Karpas-422 (cell line): ENCODE measurements at regions not wholly inside any gene's neighbourhood (a gene's known extent, or its start where the extent isn't known, plus 50 kb on each side); places are given as distances from the start of the nearest gene placed in this dataset.
"Not testable (repeated sequence)": the region's sequence is repeated elsewhere in the genome, so short reads cannot be mapped to it uniquely, and the experiment has no call there.

ENCODE experiments used
- DNase-seq: peaks from one replicate; pipeline ENCODE4 v3.0.0-alpha.2; 2015
- H2AFZ ChIP-seq: fragments of 200-600 bp; sonication (generic); 2 replicates; pipeline ENCODE4 v1.6.1; 2014; ENCODE audit warnings: antibody characterized with exemption, low read length, mixed read lengths
- H3K27ac ChIP-seq: fragments of 200-600 bp; sonication (generic); 2 replicates; pipeline ENCODE4 v1.5.1; 2014; ENCODE audit warnings: mild to moderate bottlenecking, low read length, moderate library complexity
- H3K27me3 ChIP-seq: fragments of 200-600 bp; sonication (generic); 2 replicates; pipeline ENCODE4 v1.6.1; 2014; ENCODE audit warnings: low read length, mixed read lengths
- H3K36me3 ChIP-seq: fragments of 200-600 bp; sonication (generic); 2 replicates; pipeline ENCODE4 v1.6.1; 2014; ENCODE audit warnings: low read length, mixed read lengths; ENCODE audit not compliant: insufficient read depth
- H3K4me1 ChIP-seq: fragments of 200-600 bp; sonication (generic); 2 replicates; pipeline ENCODE4 v1.6.1; 2014; ENCODE audit warnings: mild to moderate bottlenecking, low read length, mixed read lengths
- H3K4me2 ChIP-seq: fragments of 200-600 bp; sonication (generic); 2 replicates; pipeline ENCODE4 v1.6.1; 2014; ENCODE audit warnings: low read length, low read depth, mild to moderate bottlenecking; ENCODE audit not compliant: poor library complexity, severe bottlenecking
- H3K4me3 ChIP-seq: fragments of 200-600 bp; sonication (generic); 2 replicates; pipeline ENCODE4 v1.5.1; 2014; ENCODE audit warnings: mild to moderate bottlenecking, antibody characterized with exemption, low read length, mixed read lengths
- H3K79me2 ChIP-seq: fragments of 200-600 bp; sonication (generic); 2 replicates; pipeline ENCODE4 v1.6.1; 2014; ENCODE audit warnings: mild to moderate bottlenecking, low read length, mixed read lengths
- H3K9ac ChIP-seq: fragments of 200-600 bp; sonication (generic); 2 replicates; pipeline ENCODE4 v1.6.0; 2014; ENCODE audit warnings: low read length
- H3K9me2 ChIP-seq: fragments of 200-600 bp; sonication (generic), shearing (Covaris generic); replicated peaks from 2 replicates; pipeline ENCODE4 v1.6.0; 2014; ENCODE audit warnings: mild to moderate bottlenecking, low read length, moderate library complexity; ENCODE audit not compliant: insufficient read depth
- H3K9me3 ChIP-seq: fragments of 300-700, 200-600 bp; sonication (generic); 2 replicates; pipeline ENCODE4 v1.6.1; 2014; ENCODE audit warnings: low read length, mixed read lengths
- H4K20me1 ChIP-seq: fragments of 200-600 bp; sonication (generic); 2 replicates; pipeline ENCODE4 v1.6.1; 2014; ENCODE audit warnings: mild to moderate bottlenecking, antibody characterized with exemption, low read length, low read depth; ENCODE audit not compliant: insufficient read depth

- H3K9me2 ChIP-seq, H3K36me3 ChIP-seq, H2AFZ ChIP-seq, H3K79me2 ChIP-seq, H3K9ac ChIP-seq, H4K20me1 ChIP-seq, DNase-seq, H3K9me3 ChIP-seq, H3K4me3 ChIP-seq, H3K4me1 ChIP-seq, H3K27ac ChIP-seq, H3K27me3 ChIP-seq, H3K4me2 ChIP-seq: not testable (repeated sequence)
These were observed 302.8 kb downstream of the TFAP2B start for GRCh38 chr6:51121380-51121976.

- H3K9me3 ChIP-seq, result no peaks in the 10 kb centered on the region
- H3K9ac ChIP-seq, result no peak overlapping the region
- no peak overlapping the region for H3K4me3 ChIP-seq
- no peaks in the 10 kb centered on the region for H3K4me1 ChIP-seq
- no peaks in the 10 kb centered on the region for H4K20me1 ChIP-seq
- no peaks in the 10 kb centered on the region for H3K36me3 ChIP-seq
- no peak overlapping the region for H2AFZ ChIP-seq
- no peak overlapping the region for H3K27ac ChIP-seq
- no peaks in the 10 kb centered on the region for H3K27me3 ChIP-seq
- DNase-seq, result no peak
- H3K4me2 ChIP-seq, result no peak overlapping the region
- no peaks in the 10 kb centered on the region for H3K79me2 ChIP-seq
- no peaks in the 10 kb centered on the region for H3K9me2 ChIP-seq
These were observed 310.4 kb downstream of the TFAP2B start for GRCh38 chr6:51129043-51129442.

- no peaks in the 10 kb centered on the region for H3K79me2 ChIP-seq
- H3K9me3 ChIP-seq, result peaks cover 3% of the 10 kb centered on the region; the same call in 1 of the 2 replicates
- H3K36me3 ChIP-seq, result no peaks in the 10 kb centered on the region
- no peak overlapping the region for H3K4me3 ChIP-seq
- H4K20me1 ChIP-seq, result no peaks in the 10 kb centered on the region
- H3K27me3 ChIP-seq, result no peaks in the 10 kb centered on the region
- no peaks in the 10 kb centered on the region for H3K9me2 ChIP-seq
- H3K4me1 ChIP-seq, result no peaks in the 10 kb centered on the region
- no peak overlapping the region for H3K4me2 ChIP-seq
- no peak overlapping the region for H3K27ac ChIP-seq
- no peak overlapping the region for H3K9ac ChIP-seq
- no peak overlapping the region for H2AFZ ChIP-seq
- DNase-seq, result no peak
These were observed 319.1 kb downstream of the TFAP2B start for GRCh38 chr6:51137777-51138176.

- no peak overlapping the region for H3K4me2 ChIP-seq
- H4K20me1 ChIP-seq, result no peaks in the 10 kb centered on the region
- H3K27ac ChIP-seq, result no peak overlapping the region
- no peaks in the 10 kb centered on the region for H3K36me3 ChIP-seq
- H3K27me3 ChIP-seq, result no peaks in the 10 kb centered on the region
- no peaks in the 10 kb centered on the region for H3K4me1 ChIP-seq
- H3K9me2 ChIP-seq, result no peaks in the 10 kb centered on the region
- DNase-seq, result no peak
- no peak overlapping the region for H2AFZ ChIP-seq
- H3K79me2 ChIP-seq, result no peaks in the 10 kb centered on the region
- no peak overlapping the region for H3K9ac ChIP-seq
- H3K9me3 ChIP-seq, result peaks cover 3% of the 10 kb centered on the region; the same call in 1 of the 2 replicates
- H3K4me3 ChIP-seq, result no peak overlapping the region
These were observed 321.3 kb downstream of the TFAP2B start for GRCh38 chr6:51139950-51140385.

GRCh38 chr6:51141080-51141479, 322.4 kb downstream of the TFAP2B start:
- H3K4me3 ChIP-seq, result no peak overlapping the region
- DNase-seq, result no peak
- no peaks in the 10 kb centered on the region for H3K79me2 ChIP-seq
- H3K27ac ChIP-seq, result no peak overlapping the region
- H3K4me1 ChIP-seq, result no peaks in the 10 kb centered on the region
- no peak overlapping the region for H3K9ac ChIP-seq
- H3K9me2 ChIP-seq, result no peaks in the 10 kb centered on the region
- peaks cover 3% of the 10 kb centered on the region; the same call in 1 of the 2 replicates for H3K9me3 ChIP-seq
- H3K36me3 ChIP-seq, result no peaks in the 10 kb centered on the region
- no peaks in the 10 kb centered on the region for H4K20me1 ChIP-seq
- no peaks in the 10 kb centered on the region for H3K27me3 ChIP-seq
- H3K4me2 ChIP-seq, result no peak overlapping the region
- H2AFZ ChIP-seq, result no peak overlapping the region

- no peak overlapping the region for H3K27ac ChIP-seq
- H3K9me3 ChIP-seq, result peaks cover 10% of the 10 kb centered on the region
- no peaks in the 10 kb centered on the region for H3K36me3 ChIP-seq
- no peaks in the 10 kb centered on the region for H4K20me1 ChIP-seq
- no peak overlapping the region for H3K4me2 ChIP-seq
- DNase-seq, result no peak
- no peaks in the 10 kb centered on the region for H3K9me2 ChIP-seq
- no peaks in the 10 kb centered on the region for H3K79me2 ChIP-seq
- H3K9ac ChIP-seq, result no peak overlapping the region
- H3K4me1 ChIP-seq, result no peaks in the 10 kb centered on the region
- H3K27me3 ChIP-seq, result no peaks in the 10 kb centered on the region
- no peak overlapping the region for H2AFZ ChIP-seq
- H3K4me3 ChIP-seq, result no peak overlapping the region
These were observed 329.1 kb downstream of the TFAP2B start for GRCh38 chr6:51147756-51148155.

- H2AFZ ChIP-seq, result no peak overlapping the region
These were observed 333.9 kb downstream of the TFAP2B start for GRCh38 chr6:51152594-51152993.

GRCh38 chr6:51153109-51153508, 334.4 kb downstream of the TFAP2B start:
- H2AFZ ChIP-seq, result no peak overlapping the region
- no peak overlapping the region for H3K9ac ChIP-seq
- H3K4me2 ChIP-seq, result no peak overlapping the region
- H3K4me1 ChIP-seq, result no peaks in the 10 kb centered on the region
- no peaks in the 10 kb centered on the region for H4K20me1 ChIP-seq
- peaks cover 15% of the 10 kb centered on the region for H3K9me3 ChIP-seq
- H3K4me3 ChIP-seq, result no peak overlapping the region
- H3K79me2 ChIP-seq, result no peaks in the 10 kb centered on the region
- H3K27ac ChIP-seq, result no peak overlapping the region
- no peak for DNase-seq
- no peaks in the 10 kb centered on the region for H3K27me3 ChIP-seq
- H3K36me3 ChIP-seq, result no peaks in the 10 kb centered on the region
- H3K9me2 ChIP-seq, result no peaks in the 10 kb centered on the region

More at GRCh38 chr6:51152594-51152993, 333.9 kb downstream of the TFAP2B start:
- Histone ChIP-seq H3K4me2 (no peak overlapping the region), H3K9me2 (no peaks in the 10 kb centered on the region), H3K9me3 (peaks cover 13% of the 10 kb centered on the region), H3K79me2 (no peaks in the 10 kb centered on the region), H4K20me1 (no peaks in the 10 kb centered on the region), H3K36me3 (no peaks in the 10 kb centered on the region), H3K4me3 (no peak overlapping the region), H3K9ac (no peak overlapping the region), H3K27ac (no peak overlapping the region), H3K27me3 (no peaks in the 10 kb centered on the region), H3K4me1 (no peaks in the 10 kb centered on the region)
- no peak for DNase-seq
